VCaP (cell line): ENCODE measurements at regions not wholly inside any gene's neighbourhood (a gene's known extent, or its start where the extent isn't known, plus 50 kb on each side); places are given as distances from the start of the nearest gene placed in this dataset.
"Not testable (repeated sequence)": the region's sequence is repeated elsewhere in the genome, so short reads cannot be mapped to it uniquely, and the experiment has no call there.

Source experiments
- H3K27ac ChIP-seq: fragments of 450-650 bp; 2 replicates; pipeline ENCODE4 v1.5.1; 2017
- CTCF ChIP-seq: fragments of 450-650 bp; conservative IDR thresholded peaks from 2 replicates; pipeline ENCODE4 v1.5.1; 2017; ENCODE audit warnings: mild to moderate bottlenecking, moderate library complexity

- no peak for TF ChIP-seq CTCF
Measured at GRCh38 chr22:46031066-46031465, 54.1 kb upstream of the WNT7B start.

GRCh38 chr22:46031557-46031956, 54.6 kb upstream of the WNT7B start:
- no peak overlapping the region for H3K27ac ChIP-seq
- no peak for TF ChIP-seq CTCF

More at GRCh38 chr22:46031066-46031465, 54.1 kb upstream of the WNT7B start:
- H3K27ac ChIP-seq: no peak overlapping the region

- no peak for TF ChIP-seq CTCF
- H3K27ac ChIP-seq: no peak overlapping the region
Measured at GRCh38 chr22:46031965-46032851, 55.2 kb upstream of the WNT7B start.

GRCh38 chr22:46033256-46034200, 56.6 kb upstream of the WNT7B start:
- no peak overlapping the region for H3K27ac ChIP-seq
- no peak for TF ChIP-seq CTCF

- H3K27ac ChIP-seq: not testable (repeated sequence)
Measured at GRCh38 chr22:46034480-46034879, 57.5 kb upstream of the WNT7B start.

- peak overlapping the region; percentile 34; the same call in 1 of the 2 replicates for H3K27ac ChIP-seq
- no peak for TF ChIP-seq CTCF
Measured at GRCh38 chr22:46035380-46035741, 58.4 kb upstream of the WNT7B start.

- H3K27ac ChIP-seq: peak overlapping the region; percentile 89
- no peak for TF ChIP-seq CTCF
Measured at GRCh38 chr22:46035742-46036557, 59.0 kb upstream of the WNT7B start.
